HepG2 (cell line): ENCODE measurements at regions not wholly inside any gene's neighbourhood (a gene's known extent, or its start where the extent isn't known, plus 50 kb on each side); places are given as distances from the start of the nearest gene placed in this dataset.

ENCODE experiments used
- ATAC-seq: fragments of 200-7000 bp; cut with Tn5 transposase; 3 replicates; pipeline ENCODE4 v1.9.1; 2020; ENCODE audit warnings: mild to moderate bottlenecking, moderate library complexity
- BruUV-seq: library from RNA; stranded (reverse); fragments of 400-500 nt; replicated peaks from 2 replicates; lab custom pipeline; 2021; lab: Mats Ljungman, UMichigan
- CTCF ChIA-PET: fragments of 300-600 bp; formaldehyde crosslinking; extraction: SDS; loops from one replicate; lab custom pipeline; 2021; ENCODE audit warnings: low total read pairs, inconsistent platforms, low intra/inter-chr PET ratio; lab: Yijun Ruan, JAX
- POLR2A ChIA-PET: fragments of 350-600 bp; sonication (Branson Sonifier 250); formaldehyde crosslinking; loops from one replicate; lab custom pipeline; 2020; ENCODE audit warnings: antibody characterized with exemption, inconsistent platforms; lab: Yijun Ruan, JAX
- DNase-seq: peaks from one replicate; pipeline ENCODE4 v3.0.0-alpha.2; 2015; ENCODE audit warnings: low spot score
- FAIRE-seq: peaks from 3 replicates; lab custom pipeline; 2011; peaks lifted over from hg19 to GRCh38; lab: Jason Lieb, UNC
- H2AFZ ChIP-seq: one replicate; pipeline ENCODE4 v1.6.1; 2011; ENCODE audit warnings: low read length, inconsistent platforms
- H3K27ac ChIP-seq: fragments of 300-600 bp; 3 replicates; pipeline ENCODE4 v1.8.0; 2011; ENCODE audit warnings: mixed run types, mild to moderate bottlenecking, mixed read lengths, low read length, inconsistent platforms; ENCODE audit not compliant: insufficient read depth; ENCODE audit errors: extremely low read length
- H3K27me3 ChIP-seq, 2 experiments: fragments of 200-600 bp in 1 of 2; 2 replicates in 1 of 2; 3 replicates in 1 of 2; pipeline versions ENCODE4 v1.6.0 to v1.8.0; 2011; ENCODE audit warnings: low read length in 2 of 2, mild to moderate bottlenecking in 2 of 2, moderate library complexity in 2 of 2, inconsistent platforms in 1 of 2; ENCODE audit not compliant: insufficient read depth in 2 of 2, control insufficient read depth in 1 of 2
- H3K36me3 ChIP-seq, 2 experiments: fragments of 200-600 bp in 1 of 2; replicated peaks in 1 of 2; 2 replicates in 1 of 2; 3 replicates in 1 of 2; pipeline versions ENCODE4 v1.5.1 to v1.8.0; 2011; ENCODE audit warnings: low read length in 2 of 2, inconsistent platforms in 1 of 2; ENCODE audit not compliant: insufficient read depth in 2 of 2, control insufficient read depth in 1 of 2
- H3K4me1 ChIP-seq: 2 replicates; pipeline ENCODE4 v1.5.1; 2012; ENCODE audit warnings: low read length, inconsistent platforms; ENCODE audit not compliant: insufficient read depth
- H3K4me2 ChIP-seq: 2 replicates; pipeline ENCODE4 v1.6.0; 2011; ENCODE audit warnings: low read depth, low read length, inconsistent platforms
- H3K4me3 ChIP-seq, 3 experiments: fragments of 200-600 bp in 1 of 3; sonication (generic), shearing (Covaris generic) in 1 of 3; replicated peaks in 1 of 3; 2 replicates each; pipeline ENCODE4 v1.5.1; 2011 to 2016; ENCODE audit warnings: low read length in 3 of 3, inconsistent platforms in 2 of 3, low read depth in 2 of 3, mild to moderate bottlenecking in 2 of 3, control low read depth in 1 of 3, mixed read lengths in 1 of 3; ENCODE audit not compliant: insufficient read depth in 1 of 3
- H3K79me2 ChIP-seq: one replicate; pipeline ENCODE4 v1.6.1; 2011; ENCODE audit warnings: low read length, inconsistent platforms; ENCODE audit not compliant: insufficient read depth
- H3K9ac ChIP-seq: 2 replicates; pipeline ENCODE4 v1.6.0; 2011; ENCODE audit warnings: mild to moderate bottlenecking, low read depth, low read length, inconsistent platforms; ENCODE audit not compliant: insufficient read depth
- H3K9me3 ChIP-seq: 2 replicates; pipeline ENCODE4 v1.5.1; 2012; ENCODE audit warnings: mild to moderate bottlenecking, low read length
- H4K20me1 ChIP-seq: 2 replicates; pipeline ENCODE4 v1.6.0; 2011; ENCODE audit warnings: inconsistent platforms, mild to moderate bottlenecking, low read length, moderate library complexity; ENCODE audit not compliant: insufficient read depth
- ATAD3A ChIP-seq: sonication (generic); formaldehyde crosslinking; IDR thresholded peaks from 2 replicates; pipeline ENCODE4 v1.4.0; 2020; ENCODE audit warnings: missing genetic modification reagents
- ATF7 ChIP-seq, 2 experiments: fragments of 450-650 bp in 1 of 2; sonication (generic) in 1 of 2; formaldehyde crosslinking in 1 of 2; IDR thresholded peaks; 2 replicates each; pipeline versions ENCODE4 v1.4.0 to v1.6.1; 2016 to 2020; ENCODE audit warnings: antibody characterized with exemption in 1 of 2, mild to moderate bottlenecking in 1 of 2, missing genetic modification reagents in 1 of 2
- JARID2 ChIP-seq: sonication (generic); formaldehyde crosslinking; IDR thresholded peaks from 2 replicates; pipeline ENCODE4 v1.8.1; 2023; ENCODE audit warnings: missing genetic modification reagents, inconsistent platforms; ENCODE audit not compliant: insufficient replicate concordance
- KDM5B ChIP-seq: sonication (generic); formaldehyde crosslinking; IDR thresholded peaks from 2 replicates; pipeline ENCODE4 v1.4.0; 2020; ENCODE audit warnings: missing genetic modification reagents, mild to moderate bottlenecking, borderline replicate concordance
- NR2F1 ChIP-seq, 2 experiments: fragments of 450-650 bp in 1 of 2; formaldehyde crosslinking in 1 of 2; IDR thresholded peaks; 2 replicates each; pipeline versions ENCODE4 v1.5.0 to v1.6.1; 2016 to 2020; ENCODE audit warnings: mild to moderate bottlenecking in 1 of 2, missing compliant biosample characterization in 1 of 2, missing genetic modification reagents in 1 of 2, moderate library complexity in 1 of 2
- PHF20 ChIP-seq: sonication (generic); formaldehyde crosslinking; IDR thresholded peaks from 2 replicates; pipeline ENCODE4 v1.5.0; 2020; ENCODE audit warnings: mild to moderate bottlenecking, missing genetic modification reagents
- POLR2AphosphoS2 ChIP-seq: IDR thresholded peaks from 2 replicates; pipeline ENCODE4 v1.6.1; 2011; ENCODE audit warnings: low read depth, low read length, improper control_type of control experiment
- U2AF2 ChIP-seq: fragments of 200-400 bp; formaldehyde crosslinking; IDR thresholded peaks from 2 replicates; pipeline ENCODE4 v1.6.1; 2017; ENCODE audit warnings: low read depth, mild to moderate bottlenecking, low read length
- ZBTB1 ChIP-seq: sonication (generic); formaldehyde crosslinking; IDR thresholded peaks from 2 replicates; pipeline ENCODE4 v1.4.0; 2020; ENCODE audit warnings: missing genetic modification reagents, borderline replicate concordance
- ZNF543 ChIP-seq: sonication (generic); formaldehyde crosslinking; IDR thresholded peaks from 2 replicates; pipeline ENCODE4 v1.4.0; 2020; ENCODE audit warnings: mild to moderate bottlenecking, missing genetic modification reagents
- ZNF883 ChIP-seq: sonication (generic); formaldehyde crosslinking; IDR thresholded peaks from 2 replicates; pipeline ENCODE4 v1.5.1; 2020; ENCODE audit warnings: mild to moderate bottlenecking, missing genetic modification reagents; ENCODE audit errors: not compliant biosample characterization
- WGBS: methylation state at CpG from one replicate; pipeline ENCODE4 v1.1.6; 2017; ENCODE audit warnings: low lambda C conversion rate; 5-methylcytosine and 5-hydroxymethylcytosine counted together
- in situ Hi-C: cut with HindIII; loops from 2 replicates; pipeline ENCODE4 v1.10.0; 2017; ENCODE audit warnings: low pct_unique_long_range_greater_than_20kb; ENCODE audit not compliant: extremely low pct_ligation_motif_present
- intact Hi-C: fragments of 100-400 bp; cut with micrococcal nuclease; formaldehyde crosslinking; loops from one replicate; pipeline ENCODE4 v1.10.0; 2022; ENCODE audit not compliant: unreplicated experiment
- TF ChIP-seq, protein P1 (sequence below): sonication (generic); formaldehyde crosslinking; IDR thresholded peaks from 2 replicates; pipeline ENCODE4 v1.5.0; 2020; ENCODE audit warnings: missing genetic modification reagents, mild to moderate bottlenecking, borderline replicate concordance

DNA sequence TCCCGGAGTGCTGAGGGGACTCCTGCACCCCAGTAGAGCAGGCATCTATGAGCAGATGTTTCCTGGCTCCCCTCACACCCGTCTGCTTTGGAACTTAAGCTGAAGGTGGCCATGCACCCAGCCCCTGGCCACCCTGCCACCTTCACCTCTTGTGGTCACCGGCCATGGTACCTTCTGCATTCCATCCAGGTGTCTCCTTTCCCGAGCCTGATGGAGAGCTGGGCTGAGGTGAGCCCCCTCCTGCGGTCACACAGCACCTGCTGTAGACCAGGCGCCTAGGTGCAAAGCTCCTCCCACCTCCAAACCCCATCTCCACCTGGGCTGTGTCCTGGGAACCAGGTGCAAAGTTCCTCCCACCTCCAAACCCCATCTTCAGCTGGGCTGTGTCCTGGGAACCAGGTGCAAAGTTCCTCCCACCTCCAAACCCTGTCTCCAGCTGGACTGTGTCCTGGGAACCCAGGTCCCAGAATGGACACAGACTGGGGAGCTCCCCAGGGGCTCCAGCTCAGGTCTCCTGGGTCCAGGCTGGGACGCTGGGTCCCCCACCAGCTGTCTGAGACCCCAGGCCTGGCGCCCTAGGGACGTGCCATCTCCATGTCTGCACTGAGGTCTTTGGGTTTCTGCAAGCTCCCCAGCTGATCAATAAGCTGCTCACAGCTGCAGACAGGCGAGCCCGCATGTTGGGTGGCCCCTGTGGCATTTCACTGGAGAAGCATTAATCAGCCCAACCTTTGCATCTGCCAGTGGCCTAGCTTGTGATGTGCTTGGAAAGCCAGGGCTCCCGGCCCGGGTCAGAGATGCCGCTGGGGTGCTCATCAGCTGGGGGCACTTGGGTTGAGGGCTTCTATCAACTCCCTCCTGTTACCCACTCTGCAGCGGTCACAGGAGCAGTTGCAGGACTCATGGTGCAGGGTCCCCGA is 61.2 kb upstream of the INPP5A start:
- BruUV-seq = no TSS peak
- H3K27me3 ChIP-seq = peaks cover 8 to 53% of the 10 kb centered on the region in 2 experiments
- DNase-seq (no peak), FAIRE-seq (no peak), ATAC-seq (no peak; the same call in 1 of the 3 replicates)
- H4K20me1 ChIP-seq = no peaks in the 10 kb centered on the region
- intact Hi-C loops = no loop called here
- no peaks in the 10 kb centered on the region for H3K4me1 ChIP-seq
- H3K9me3 ChIP-seq = no peaks in the 10 kb centered on the region
- no peak overlapping the region for H3K27ac ChIP-seq
- no peak overlapping the region for H3K4me2 ChIP-seq
- H3K9ac ChIP-seq = no peak overlapping the region
- TF ChIP-seq U2AF2 = no peak
- no peak for TF ChIP-seq ZNF543
- H3K36me3 ChIP-seq = no peaks in the 10 kb centered on the region
- WGBS = 18% methylated on average over 6 of the region's 16 CpGs
- POLR2A ChIA-PET = no interaction called here
- H2AFZ ChIP-seq = no peak overlapping the region
- no peak overlapping the region for H3K4me3 ChIP-seq
- no peaks in the 10 kb centered on the region for H3K79me2 ChIP-seq
- CTCF ChIA-PET = no interaction called here
- in situ Hi-C loops = no loop called here

DNA sequence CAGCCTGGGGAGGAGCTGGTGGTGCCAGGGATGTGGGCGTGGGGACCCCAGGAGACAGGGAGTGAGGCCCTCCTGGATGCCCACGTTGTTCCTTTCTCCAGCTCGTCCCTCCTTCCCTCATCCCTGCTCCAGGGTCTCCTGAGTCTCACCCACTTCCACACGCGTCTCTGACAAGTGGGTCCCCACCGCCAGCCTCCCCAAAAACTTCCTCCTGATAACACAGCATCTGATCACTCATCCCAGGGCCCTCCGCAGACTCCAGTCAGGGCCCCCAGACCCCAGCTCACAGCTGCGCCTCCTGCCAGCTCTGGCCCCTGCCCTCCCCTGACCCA is 60.6 kb upstream of the INPP5A start:
- CTCF ChIA-PET = no interaction called here
- DNase-seq (no peak), ATAC-seq (peak; percentile 18; the same call in 2 of the 3 replicates), FAIRE-seq (no peak)
- no TSS peak for BruUV-seq
- TF ChIP-seq POLR2AphosphoS2 (no peak), ATAD3A (CRISPR knock-in tag) (no peak), NR2F1 (CRISPR knock-in tag; IDR thresholded peaks at IDR 0.05) (no peak), JARID2 (no peak), ZBTB1 (CRISPR knock-in tag) (no peak), PHF20 (CRISPR knock-in tag) (no peak), KDM5B (CRISPR knock-in tag) (no peak), ATF7 (IDR thresholded peaks at IDR 0.05) (no peak), ATF7 (CRISPR knock-in tag; IDR thresholded peaks at IDR 0.05) (no peak), ZNF883 (CRISPR knock-in tag) (no peak)
- TF ChIP-seq, protein P1, sequence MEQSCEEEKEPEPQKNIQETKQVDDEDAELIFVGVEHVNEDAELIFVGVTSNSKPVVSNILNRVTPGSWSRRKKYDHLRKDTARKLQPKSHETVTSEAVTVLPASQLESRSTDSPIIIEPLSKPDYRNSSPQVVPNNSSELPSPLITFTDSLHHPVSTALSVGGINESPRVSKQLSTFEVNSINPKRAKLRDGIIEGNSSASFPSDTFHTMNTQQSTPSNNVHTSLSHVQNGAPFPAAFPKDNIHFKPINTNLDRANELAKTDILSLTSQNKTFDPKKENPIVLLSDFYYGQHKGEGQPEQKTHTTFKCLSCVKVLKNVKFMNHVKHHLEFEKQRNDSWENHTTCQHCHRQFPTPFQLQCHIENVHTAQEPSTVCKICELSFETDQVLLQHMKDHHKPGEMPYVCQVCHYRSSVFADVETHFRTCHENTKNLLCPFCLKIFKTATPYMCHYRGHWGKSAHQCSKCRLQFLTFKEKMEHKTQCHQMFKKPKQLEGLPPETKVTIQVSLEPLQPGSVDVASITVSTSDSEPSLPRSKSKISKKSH (CRISPR knock-in tag) = no peak
- 71% methylated on average over 6 of the region's 8 CpGs for WGBS
- Histone ChIP-seq H4K20me1 (no peaks in the 10 kb centered on the region), H3K9ac (no peak overlapping the region), H2AFZ (no peak overlapping the region), H3K36me3 (no peaks in the 10 kb centered on the region), H3K27me3 (peaks cover 8 to 55% of the 10 kb centered on the region in 2 experiments), H3K4me2 (no peak overlapping the region), H3K79me2 (no peaks in the 10 kb centered on the region), H3K27ac (no peak overlapping the region), H3K4me3 (no peak overlapping the region), H3K9me3 (no peaks in the 10 kb centered on the region), H3K4me1 (no peaks in the 10 kb centered on the region)
- POLR2A ChIA-PET = no interaction called here
- intact Hi-C loops (no loop called here), in situ Hi-C loops (no loop called here)
